ENCODE measurements at regions not wholly inside any gene's neighbourhood (a gene's known extent, or its start where the extent isn't known, plus 50 kb on each side); places are given as distances from the start of the nearest gene placed in this dataset.

- Mint-ChIP-seq H3K4me1 (peaks cover under 1% of the 10 kb centered on the region), H3K36me3 (ENCODE audit: low read depth) (no peaks in the 10 kb centered on the region), H3K9me3 (peaks cover 3% of the 10 kb centered on the region), H3K4me3 (no peak overlapping the region), H3K27me3 (ENCODE audit: low read depth) (no peaks in the 10 kb centered on the region), H3K27ac (ENCODE audit: unreplicated experiment) (no peak overlapping the region)
- no peak for DNase-seq (ENCODE audit: low read depth, low spot score)
- TF ChIP-seq CTCF (conservative IDR thresholded peaks at IDR 0.05): no peak
Observed at GRCh38 chr14:82251494-82251893, 717.8 kb upstream of the SEL1L start.

GRCh38 chr14:82270286-82270685 is 736.6 kb upstream of the SEL1L start:
- no peaks in the 10 kb centered on the region for H3K4me1 Mint-ChIP-seq
- H3K9me3 Mint-ChIP-seq: no peaks in the 10 kb centered on the region
- no peak overlapping the region for H3K27ac Mint-ChIP-seq (ENCODE audit: unreplicated experiment)
- H3K36me3 Mint-ChIP-seq (ENCODE audit: low read depth): no peaks in the 10 kb centered on the region
- H3K27me3 Mint-ChIP-seq (ENCODE audit: low read depth): no peaks in the 10 kb centered on the region
- DNase-seq (ENCODE audit: low read depth, low spot score): no peak
- H3K4me3 Mint-ChIP-seq: no peak overlapping the region
- no peak for TF ChIP-seq CTCF (conservative IDR thresholded peaks at IDR 0.05)

- Mint-ChIP-seq H3K4me3 (no peak overlapping the region), H3K36me3 (ENCODE audit: low read depth) (no peaks in the 10 kb centered on the region), H3K9me3 (no peaks in the 10 kb centered on the region), H3K4me1 (no peaks in the 10 kb centered on the region), H3K27me3 (ENCODE audit: low read depth) (no peaks in the 10 kb centered on the region), H3K27ac (ENCODE audit: unreplicated experiment) (no peak overlapping the region)
- no peak for DNase-seq (ENCODE audit: low read depth, low spot score)
- TF ChIP-seq CTCF (conservative IDR thresholded peaks at IDR 0.05): no peak
Observed at GRCh38 chr14:82298811-82299210, 765.2 kb upstream of the SEL1L start.

GRCh38 chr14:82309199-82309598 is 775.5 kb upstream of the SEL1L start:
- no peak overlapping the region for H3K4me3 Mint-ChIP-seq
- H3K4me1 Mint-ChIP-seq: no peaks in the 10 kb centered on the region
- H3K27me3 Mint-ChIP-seq (ENCODE audit: low read depth): peaks cover 3% of the 10 kb centered on the region
- no peak for DNase-seq (ENCODE audit: low read depth, low spot score)
- peaks cover 10% of the 10 kb centered on the region for H3K9me3 Mint-ChIP-seq
- H3K27ac Mint-ChIP-seq (ENCODE audit: unreplicated experiment): no peak overlapping the region
- H3K36me3 Mint-ChIP-seq (ENCODE audit: low read depth): peaks cover 4% of the 10 kb centered on the region
- no peak for TF ChIP-seq CTCF (conservative IDR thresholded peaks at IDR 0.05)

- no peaks in the 10 kb centered on the region for H3K4me1 Mint-ChIP-seq
- TF ChIP-seq CTCF (conservative IDR thresholded peaks at IDR 0.05): no peak
- H3K4me3 Mint-ChIP-seq: no peak overlapping the region
- no peak overlapping the region for H3K27ac Mint-ChIP-seq (ENCODE audit: unreplicated experiment)
- no peak for DNase-seq (ENCODE audit: low read depth, low spot score)
- peaks cover 3% of the 10 kb centered on the region for H3K27me3 Mint-ChIP-seq (ENCODE audit: low read depth)
- H3K9me3 Mint-ChIP-seq: peaks cover 5% of the 10 kb centered on the region
- H3K36me3 Mint-ChIP-seq (ENCODE audit: low read depth): peaks cover under 1% of the 10 kb centered on the region
Observed at GRCh38 chr14:82313889-82314288, 780.2 kb upstream of the SEL1L start.

- H3K27ac Mint-ChIP-seq (ENCODE audit: unreplicated experiment): no peak overlapping the region
- H3K9me3 Mint-ChIP-seq: peaks cover 9% of the 10 kb centered on the region
- TF ChIP-seq CTCF (conservative IDR thresholded peaks at IDR 0.05): no peak
- H3K27me3 Mint-ChIP-seq (ENCODE audit: low read depth): peaks cover 4% of the 10 kb centered on the region
- no peak overlapping the region for H3K4me3 Mint-ChIP-seq
- H3K4me1 Mint-ChIP-seq: no peaks in the 10 kb centered on the region
- DNase-seq (ENCODE audit: low read depth, low spot score): no peak
- peaks cover 3% of the 10 kb centered on the region for H3K36me3 Mint-ChIP-seq (ENCODE audit: low read depth)
Observed at GRCh38 chr14:82328442-82328841, 794.8 kb upstream of the SEL1L start.
